Naive thymus-derived CD4-positive, alpha-beta T cell (primary cell): ENCODE measurements at regions not wholly inside any gene's neighbourhood (a gene's known extent, or its start where the extent isn't known, plus 50 kb on each side); places are given as distances from the start of the nearest gene placed in this dataset.
"Not testable (repeated sequence)": the region's sequence is repeated elsewhere in the genome, so short reads cannot be mapped to it uniquely, and the experiment has no call there.

Experiments used
- ATAC-seq: fragments of 150-1000 bp; cut with Tn5 transposase; 2 replicates; pipeline ENCODE4 v1.10.0; 2021; ENCODE audit warnings: mild to moderate bottlenecking, moderate library complexity
- CTCF ChIA-PET: fragments of 350-600 bp; sonication (Branson Sonifier 250); formaldehyde crosslinking; loops from one replicate; lab custom pipeline; 2021; ENCODE audit warnings: antibody characterized with exemption; lab: Charles Lee
- POLR2A ChIA-PET: fragments of 350-600 bp; sonication (Branson Sonifier 250); formaldehyde crosslinking; loops from one replicate; lab custom pipeline; 2021; ENCODE audit warnings: antibody characterized with exemption, inconsistent platforms; lab: Charles Lee
- DNase-seq, 9 donors: peaks; one replicate each; pipeline versions ENCODE4 v3.0.0 to v3.0.0-alpha.2; 2020 to 2022; ENCODE audit warnings: mixed read lengths in 1 of 9
- H3K27ac ChIP-seq: one replicate; pipeline ENCODE4 v1.7.0; 2013; ENCODE audit warnings: mild to moderate bottlenecking, low read depth, low read length, moderate library complexity
- H3K27me3 ChIP-seq, 2 donors: one replicate each; pipeline ENCODE4 v1.7.0; 2013; ENCODE audit warnings: low read length in 2 of 2, mild to moderate bottlenecking in 2 of 2, moderate library complexity in 2 of 2; ENCODE audit not compliant: control insufficient read depth in 2 of 2, insufficient read depth in 2 of 2
- H3K36me3 ChIP-seq, 3 experiments: 1 replicate in 2 of 3; 2 replicates in 1 of 3; pipeline ENCODE4 v1.7.0; 2013; ENCODE audit warnings: low read length in 3 of 3, mild to moderate bottlenecking in 3 of 3, moderate library complexity in 1 of 3; ENCODE audit not compliant: insufficient read depth in 3 of 3, control insufficient read depth in 2 of 3
- H3K4me1 ChIP-seq, 2 donors: one replicate each; pipeline ENCODE4 v1.7.0; 2013; ENCODE audit warnings: low read length in 2 of 2, mild to moderate bottlenecking in 2 of 2, moderate library complexity in 1 of 2; ENCODE audit not compliant: control insufficient read depth in 2 of 2, insufficient read depth in 2 of 2
- H3K4me3 ChIP-seq: 2 replicates; pipeline ENCODE4 v1.7.0; 2013; ENCODE audit warnings: mild to moderate bottlenecking, low read length
- H3K9me3 ChIP-seq, 3 experiments: 1 replicate in 2 of 3; 2 replicates in 1 of 3; pipeline ENCODE4 v1.7.0; 2013; ENCODE audit warnings: low read length in 3 of 3; ENCODE audit not compliant: control insufficient read depth in 2 of 3
- H3K27ac Mint-ChIP-seq, 9 donors: one replicate each; pipeline ENCODE4 v1.8.0; 2020 to 2022; ENCODE audit warnings: mixed read lengths in 9 of 9, mild to moderate bottlenecking in 8 of 9, moderate library complexity in 5 of 9, inconsistent platforms in 2 of 9
- H3K27me3 Mint-ChIP-seq, 5 donors: one replicate each; pipeline ENCODE4 v1.8.0; 2021 to 2022; ENCODE audit warnings: mixed read lengths in 5 of 5, mild to moderate bottlenecking in 1 of 5
- H3K36me3 Mint-ChIP-seq, 5 donors: one replicate each; pipeline ENCODE4 v1.8.0; 2020 to 2022; ENCODE audit warnings: mixed read lengths in 5 of 5, mild to moderate bottlenecking in 3 of 5, inconsistent platforms in 1 of 5
- H3K4me1 Mint-ChIP-seq, 7 donors: one replicate each; pipeline ENCODE4 v1.8.0; 2020 to 2022; ENCODE audit warnings: mixed read lengths in 7 of 7, mild to moderate bottlenecking in 3 of 7, inconsistent platforms in 1 of 7
- H3K4me3 Mint-ChIP-seq, 10 donors: one replicate each; pipeline ENCODE4 v1.8.0; 2020 to 2022; ENCODE audit warnings: mild to moderate bottlenecking in 10 of 10, mixed read lengths in 10 of 10, moderate library complexity in 6 of 10, inconsistent platforms in 2 of 10
- H3K9me3 Mint-ChIP-seq, 11 donors: one replicate each; pipeline ENCODE4 v1.8.0; 2020 to 2022; ENCODE audit warnings: mixed read lengths in 11 of 11, mild to moderate bottlenecking in 4 of 11, inconsistent platforms in 1 of 11, moderate library complexity in 1 of 11
- intact Hi-C, 2 donors: fragments of 100-400 bp; cut with micrococcal nuclease; formaldehyde crosslinking; loops; one replicate each; pipeline ENCODE4 v1.15.1; 2023

GRCh38 chr10:52954407-52954806 lies 181.8 kb upstream of the MBL2 start:
- Histone ChIP-seq H3K27ac (no peak overlapping the region), H3K9me3 (no peaks in the 10 kb centered on the region), H3K4me1 (no peaks in the 10 kb centered on the region), H3K4me3 (no peak overlapping the region), H3K27me3 (no peaks in the 10 kb centered on the region), H3K36me3 (no peaks in the 10 kb centered on the region)
- POLR2A ChIA-PET: no interaction called here
- no peaks in the 10 kb centered on the region for H3K27me3 Mint-ChIP-seq
- no peak overlapping the region for H3K27ac Mint-ChIP-seq
- intact Hi-C loops: no loop called here
- DNase-seq (no peak), ATAC-seq (no peak)
- H3K4me3 Mint-ChIP-seq: no peak overlapping the region
- H3K4me1 Mint-ChIP-seq: no peaks in the 10 kb centered on the region
- peaks cover 0 to 8% (median 2%) of the 10 kb centered on the region in 11 donors for H3K9me3 Mint-ChIP-seq
- CTCF ChIA-PET: no interaction called here
- H3K36me3 Mint-ChIP-seq: no peaks in the 10 kb centered on the region

GRCh38 chr10:52952391-52953055 lies 179.9 kb upstream of the MBL2 start:
- Mint-ChIP-seq H3K27ac (no peak overlapping the region), H3K27me3 (no peaks in the 10 kb centered on the region), H3K9me3 (peaks cover 0 to 8% (median 3%) of the 10 kb centered on the region in 11 donors), H3K36me3 (no peaks in the 10 kb centered on the region), H3K4me1 (no peaks in the 10 kb centered on the region), H3K4me3 (no peak overlapping the region)
- DNase-seq (no peak), ATAC-seq (no peak)
- Histone ChIP-seq H3K27ac (no peak overlapping the region), H3K9me3 (no peaks in the 10 kb centered on the region), H3K4me3 (no peak overlapping the region), H3K27me3 (no peaks in the 10 kb centered on the region), H3K4me1 (no peaks in the 10 kb centered on the region), H3K36me3 (no peaks in the 10 kb centered on the region)
- intact Hi-C loops: no loop called here
- ChIA-PET POLR2A (no interaction called here), CTCF (no interaction called here)

GRCh38 chr10:52951824-52952223 lies 179.2 kb upstream of the MBL2 start:
- Mint-ChIP-seq H3K36me3 (no peaks in the 10 kb centered on the region), H3K4me3 (no peak overlapping the region), H3K27ac (no peak overlapping the region), H3K4me1 (no peaks in the 10 kb centered on the region), H3K9me3 (peaks cover 0 to 11% (median 3%) of the 10 kb centered on the region in 11 donors), H3K27me3 (no peaks in the 10 kb centered on the region)
- intact Hi-C loops: no loop called here
- Histone ChIP-seq H3K27me3 (no peaks in the 10 kb centered on the region), H3K4me3 (no peak overlapping the region), H3K9me3 (no peaks in the 10 kb centered on the region), H3K36me3 (no peaks in the 10 kb centered on the region), H3K27ac (no peak overlapping the region), H3K4me1 (no peaks in the 10 kb centered on the region)
- DNase-seq: no peak
- ChIA-PET CTCF (no interaction called here), POLR2A (no interaction called here)
- ATAC-seq: peak; percentile 55

- ATAC-seq (no peak), DNase-seq (no peak)
- H3K36me3 Mint-ChIP-seq: no peaks in the 10 kb centered on the region
- no peaks in the 10 kb centered on the region for H3K27me3 ChIP-seq
- H3K27me3 Mint-ChIP-seq: no peaks in the 10 kb centered on the region
- no peaks in the 10 kb centered on the region for H3K4me1 ChIP-seq
- H3K4me3 ChIP-seq: no peak overlapping the region
- no peak overlapping the region for H3K27ac ChIP-seq
- H3K4me3 Mint-ChIP-seq: no peak overlapping the region
- H3K27ac Mint-ChIP-seq: no peak overlapping the region
- peaks cover 0 to 11% (median 3%) of the 10 kb centered on the region in 11 donors for H3K9me3 Mint-ChIP-seq
- POLR2A ChIA-PET: no interaction called here
- CTCF ChIA-PET: no interaction called here
- no peaks in the 10 kb centered on the region for H3K9me3 ChIP-seq
- H3K36me3 ChIP-seq: no peaks in the 10 kb centered on the region
- H3K4me1 Mint-ChIP-seq: no peaks in the 10 kb centered on the region
- intact Hi-C loops: no loop called here
Observed at GRCh38 chr10:52950578-52950977, 178.0 kb upstream of the MBL2 start.

GRCh38 chr10:52949899-52950298 lies 177.3 kb upstream of the MBL2 start:
- H3K36me3 Mint-ChIP-seq: no peaks in the 10 kb centered on the region
- ChIA-PET POLR2A (no interaction called here), CTCF (no interaction called here)
- no peak overlapping the region for H3K4me3 Mint-ChIP-seq
- Histone ChIP-seq H3K27ac (no peak overlapping the region), H3K4me3 (no peak overlapping the region), H3K9me3 (no peaks in the 10 kb centered on the region), H3K36me3 (no peaks in the 10 kb centered on the region), H3K4me1 (no peaks in the 10 kb centered on the region), H3K27me3 (no peaks in the 10 kb centered on the region)
- no peak for ATAC-seq
- peaks cover 0 to 11% (median 3%) of the 10 kb centered on the region in 11 donors for H3K9me3 Mint-ChIP-seq
- no peak for DNase-seq
- H3K27ac Mint-ChIP-seq: no peak overlapping the region
- no peaks in the 10 kb centered on the region for H3K27me3 Mint-ChIP-seq
- no peaks in the 10 kb centered on the region for H3K4me1 Mint-ChIP-seq
- intact Hi-C loops: no loop called here

GRCh38 chr10:52946486-52946885 lies 173.9 kb upstream of the MBL2 start:
- peaks cover 0 to 16% (median 3%) of the 10 kb centered on the region in 11 donors for H3K9me3 Mint-ChIP-seq

GRCh38 chr10:52945521-52945920 lies 172.9 kb upstream of the MBL2 start:
- H3K27ac Mint-ChIP-seq, H3K4me3 ChIP-seq, DNase-seq, H3K4me1 Mint-ChIP-seq, ATAC-seq, POLR2A ChIA-PET, H3K27me3 ChIP-seq, H3K36me3 Mint-ChIP-seq, H3K4me1 ChIP-seq, CTCF ChIA-PET, H3K4me3 Mint-ChIP-seq, H3K36me3 ChIP-seq, H3K9me3 ChIP-seq, H3K27ac ChIP-seq, H3K27me3 Mint-ChIP-seq, intact Hi-C loops: not testable (repeated sequence)
- peaks cover 0 to 16% (median 3%) of the 10 kb centered on the region in 11 donors for H3K9me3 Mint-ChIP-seq

More at GRCh38 chr10:52946486-52946885, 173.9 kb upstream of the MBL2 start:
- no peak overlapping the region for H3K27ac ChIP-seq
- CTCF ChIA-PET: no interaction called here
- H3K27ac Mint-ChIP-seq: no peak overlapping the region
- POLR2A ChIA-PET: no interaction called here
- H3K4me3 ChIP-seq: no peak overlapping the region
- no peaks in the 10 kb centered on the region for H3K27me3 ChIP-seq
- no peaks in the 10 kb centered on the region for H3K36me3 ChIP-seq
- H3K36me3 Mint-ChIP-seq: no peaks in the 10 kb centered on the region
- intact Hi-C loops: no loop called here
- no peaks in the 10 kb centered on the region for H3K27me3 Mint-ChIP-seq
- H3K4me1 Mint-ChIP-seq: no peaks in the 10 kb centered on the region
- ATAC-seq: no peak
- H3K9me3 ChIP-seq: no peaks in the 10 kb centered on the region
- no peak for DNase-seq
- no peak overlapping the region for H3K4me3 Mint-ChIP-seq
- no peaks in the 10 kb centered on the region for H3K4me1 ChIP-seq
